WTC11 (cell line): ENCODE measurements at regions not wholly inside any gene's neighbourhood (a gene's known extent, or its start where the extent isn't known, plus 50 kb on each side); places are given as distances from the start of the nearest gene placed in this dataset.

ENCODE experiments used
- ATAC-seq: fragments of 200-7000 bp; cut with Tn5 transposase; 2 replicates; pipeline ENCODE4 v1.10.0; 2021; ENCODE audit warnings: mild to moderate bottlenecking, moderate library complexity
- CTCF ChIA-PET: fragments of 300-600 bp; sonication (Branson Sonifier 250); formaldehyde crosslinking; loops from one replicate; lab custom pipeline; 2021; ENCODE audit warnings: antibody characterized with exemption; lab: Charles Lee
- POLR2A ChIA-PET: fragments of 350-600 bp; sonication (Branson Sonifier 250); formaldehyde crosslinking; loops from one replicate; lab custom pipeline; 2021; ENCODE audit warnings: antibody characterized with exemption; lab: Charles Lee
- DNase-seq: peaks from one replicate; pipeline ENCODE4 v3.0.0; 2021; ENCODE audit warnings: low spot score
- H3K27ac Mint-ChIP-seq: 2 replicates; pipeline ENCODE4 v1.8.0; 2021; ENCODE audit warnings: mixed read lengths
- H3K27me3 Mint-ChIP-seq: 2 replicates; pipeline ENCODE4 v1.8.0; 2021; ENCODE audit warnings: low read depth, mild to moderate bottlenecking, moderate library complexity, mixed read lengths
- H3K36me3 Mint-ChIP-seq: 2 replicates; pipeline ENCODE4 v1.8.0; 2021; ENCODE audit warnings: mixed read lengths
- H3K4me1 Mint-ChIP-seq: 2 replicates; pipeline ENCODE4 v1.8.0; 2022; ENCODE audit warnings: mixed read lengths
- H3K4me3 Mint-ChIP-seq: 2 replicates; pipeline ENCODE4 v1.8.0; 2021; ENCODE audit warnings: mild to moderate bottlenecking, moderate library complexity, mixed read lengths
- H3K9me3 Mint-ChIP-seq: 2 replicates; pipeline ENCODE4 v1.8.0; 2021; ENCODE audit warnings: mixed read lengths
- ATF2 ChIP-seq: sonication (generic); formaldehyde crosslinking; IDR thresholded peaks from 2 replicates; pipeline ENCODE4 v1.8.1; 2022; ENCODE audit warnings: low read depth, missing genetic modification reagents, borderline replicate concordance
- ATF6 ChIP-seq: sonication (generic); formaldehyde crosslinking; IDR thresholded peaks from 2 replicates; pipeline ENCODE4 v1.8.1; 2023; ENCODE audit warnings: mild to moderate bottlenecking, missing genetic modification reagents
- CREB1 ChIP-seq: sonication (generic); formaldehyde crosslinking; IDR thresholded peaks from 2 replicates; pipeline ENCODE4 v1.8.0; 2023; ENCODE audit warnings: mild to moderate bottlenecking, missing genetic modification reagents
- CTCF ChIP-seq: fragments of 200-600 bp; IDR thresholded peaks from 2 replicates; pipeline ENCODE4 v1.8.0; 2022; ENCODE audit warnings: antibody characterized with exemption
- ETV6 ChIP-seq: sonication (generic); formaldehyde crosslinking; IDR thresholded peaks from 2 replicates; pipeline ENCODE4 v1.8.1; 2022; ENCODE audit warnings: mild to moderate bottlenecking, missing genetic modification reagents
- FOXJ3 ChIP-seq: sonication (generic); formaldehyde crosslinking; IDR thresholded peaks from 2 replicates; pipeline ENCODE4 v1.9.0; 2021; ENCODE audit warnings: missing genetic modification reagents, mild to moderate bottlenecking, borderline replicate concordance
- FOXK1 ChIP-seq: sonication (generic); formaldehyde crosslinking; IDR thresholded peaks from 2 replicates; pipeline ENCODE4 v1.8.0; 2022; ENCODE audit warnings: mild to moderate bottlenecking, moderate library complexity, missing genetic modification reagents
- GRHL2 ChIP-seq: fragments of 250-450 bp; sonication (Bioruptor Pico); IDR thresholded peaks from 2 replicates; pipeline ENCODE4 v1.8.0; 2022; ENCODE audit warnings: mild to moderate bottlenecking, moderate library complexity; ENCODE audit not compliant: insufficient replicate concordance, severe bottlenecking
- HMGXB4 ChIP-seq: sonication (generic); formaldehyde crosslinking; IDR thresholded peaks from 2 replicates; pipeline ENCODE4 v1.8.1; 2023; ENCODE audit warnings: mild to moderate bottlenecking, moderate library complexity, missing genetic modification reagents
- MAX ChIP-seq: sonication (generic); formaldehyde crosslinking; IDR thresholded peaks from 2 replicates; pipeline ENCODE4 v1.8.0; 2022; ENCODE audit warnings: mild to moderate bottlenecking, missing genetic modification reagents
- MXD4 ChIP-seq: fragments of 250-450 bp; sonication (Bioruptor Pico); IDR thresholded peaks from 2 replicates; pipeline ENCODE4 v1.8.0; 2021; ENCODE audit warnings: mild to moderate bottlenecking, moderate library complexity, borderline replicate concordance
- NFATC4 ChIP-seq: fragments of 250-450 bp; sonication (Bioruptor Pico); IDR thresholded peaks from 2 replicates; pipeline ENCODE4 v1.9.0; 2021; ENCODE audit warnings: mild to moderate bottlenecking
- NFE2L1 ChIP-seq: sonication (generic); formaldehyde crosslinking; IDR thresholded peaks from 2 replicates; pipeline ENCODE4 v1.8.1; 2023; ENCODE audit warnings: missing genetic modification reagents
- NFYB ChIP-seq: sonication (generic); formaldehyde crosslinking; conservative IDR thresholded peaks from 2 replicates; pipeline ENCODE4 v1.8.0; 2022; ENCODE audit warnings: low read depth, missing genetic modification reagents
- PRDM15 ChIP-seq: sonication (generic); formaldehyde crosslinking; IDR thresholded peaks from 2 replicates; pipeline ENCODE4 v1.8.0; 2022; ENCODE audit warnings: missing genetic modification reagents
- SMAD3 ChIP-seq: sonication (generic); formaldehyde crosslinking; IDR thresholded peaks from 2 replicates; pipeline ENCODE4 v1.8.0; 2022; ENCODE audit warnings: missing genetic modification reagents, mild to moderate bottlenecking, borderline replicate concordance
- SMAD4 ChIP-seq: sonication (generic); formaldehyde crosslinking; IDR thresholded peaks from 2 replicates; pipeline ENCODE4 v1.8.0; 2022; ENCODE audit warnings: mild to moderate bottlenecking, missing genetic modification reagents
- SP1 ChIP-seq: sonication (generic); formaldehyde crosslinking; conservative IDR thresholded peaks from 2 replicates; pipeline ENCODE4 v1.8.1; 2022; ENCODE audit warnings: missing genetic modification reagents
- TCF7 ChIP-seq: sonication (generic); formaldehyde crosslinking; IDR thresholded peaks from 2 replicates; pipeline ENCODE4 v1.8.0; 2022; ENCODE audit warnings: mild to moderate bottlenecking, low read depth, missing genetic modification reagents, moderate library complexity
- TEAD4 ChIP-seq: sonication (generic); formaldehyde crosslinking; IDR thresholded peaks from 2 replicates; pipeline ENCODE4 v1.8.0; 2022; ENCODE audit warnings: mild to moderate bottlenecking, missing genetic modification reagents
- ZNF138 ChIP-seq: sonication (generic); formaldehyde crosslinking; conservative IDR thresholded peaks from 2 replicates; pipeline ENCODE4 v1.8.1; 2022; ENCODE audit warnings: mild to moderate bottlenecking, moderate library complexity, missing genetic modification reagents
- ZNF671 ChIP-seq: fragments of 250-450 bp; sonication (Bioruptor Pico); IDR thresholded peaks from 2 replicates; pipeline ENCODE4 v1.8.0; 2021; ENCODE audit warnings: mild to moderate bottlenecking

GRCh38 chr1:78284354-78284753 is 206.4 kb upstream of the PTGFR start (continued):
- TF ChIP-seq PRDM15 (CRISPR knock-in tag) (no peak), TCF7 (CRISPR knock-in tag) (no peak), CTCF (no peak), FOXK1 (CRISPR knock-in tag) (no peak)

- Mint-ChIP-seq H3K27me3 (peaks cover 14% of the 10 kb centered on the region; the same call in 1 of the 2 replicates), H3K36me3 (no peaks in the 10 kb centered on the region), H3K9me3 (peaks cover under 1% of the 10 kb centered on the region; the same call in 1 of the 2 replicates), H3K4me3 (no peak overlapping the region), H3K4me1 (no peaks in the 10 kb centered on the region), H3K27ac (no peak overlapping the region)
- TF ChIP-seq ATF6 (CRISPR knock-in tag) (no peak), SP1 (CRISPR knock-in tag) (no peak), ETV6 (CRISPR knock-in tag) (no peak), NFATC4 (no peak), CREB1 (CRISPR knock-in tag) (no peak), SMAD4 (CRISPR knock-in tag) (no peak), GRHL2 (CRISPR knock-in tag) (no peak)
- DNase-seq (no peak), ATAC-seq (no peak)
- POLR2A ChIA-PET: no interaction called here
- CTCF ChIA-PET: no interaction called here
These were observed 204.1 kb upstream of the PTGFR start for GRCh38 chr1:78286686-78287085.

- H3K4me3 Mint-ChIP-seq: no peak overlapping the region
- ChIA-PET POLR2A (no interaction called here), CTCF (no interaction called here)
- H3K9me3 Mint-ChIP-seq: peaks cover 18% of the 10 kb centered on the region
- H3K27ac Mint-ChIP-seq: no peak overlapping the region
- H3K27me3 Mint-ChIP-seq: peaks cover 16% of the 10 kb centered on the region
- DNase-seq (no peak), ATAC-seq (no peak)
- 0 out of 2 replicates have a peak, but pooled peaks cover 7% of the 10 kb centered on the region for H3K36me3 Mint-ChIP-seq
- H3K4me1 Mint-ChIP-seq: peaks cover 6% of the 10 kb centered on the region
- TF ChIP-seq NFYB (CRISPR knock-in tag) (no peak), ATF2 (CRISPR knock-in tag) (no peak), MXD4 (CRISPR knock-in tag) (no peak), MAX (CRISPR knock-in tag) (no peak), TCF7 (CRISPR knock-in tag) (no peak), FOXJ3 (CRISPR knock-in tag) (no peak), CTCF (no peak), TEAD4 (CRISPR knock-in tag) (no peak), NFE2L1 (CRISPR knock-in tag) (no peak), ZNF671 (CRISPR knock-in tag) (no peak), HMGXB4 (no peak), ZNF138 (CRISPR knock-in tag) (no peak), SMAD3 (CRISPR knock-in tag) (no peak)
These were observed 201.2 kb upstream of the PTGFR start for GRCh38 chr1:78289603-78290002.
